Prostate gland (tissue), 2 donors: ENCODE measurements at regions not wholly inside any gene's neighbourhood (a gene's known extent, or its start where the extent isn't known, plus 50 kb on each side); places are given as distances from the start of the nearest gene placed in this dataset.

Experiments used
- CTCF ChIP-seq, 4 experiments: fragments of 200-600 bp in 2 of 4; fragments of 450-650 bp in 2 of 4; sonication (generic) in 2 of 4; IDR thresholded peaks; 1 replicate in 3 of 4; 2 replicates in 1 of 4; pipeline ENCODE4 v1.5.1; 2016 to 2019; ENCODE audit warnings: antibody characterized with exemption in 4 of 4, mild to moderate bottlenecking in 2 of 4, moderate library complexity in 2 of 4
- POLR2A ChIP-seq: fragments of 450-650 bp; IDR thresholded peaks from one replicate; pipeline ENCODE4 v1.6.1; 2016; ENCODE audit warnings: antibody characterized with exemption, mild to moderate bottlenecking

GRCh38 chr12:45648070-45648469 is 81.4 kb upstream of the ARID2 start:
- TF ChIP-seq CTCF (IDR thresholded peaks at IDR 0.05) (no peak), POLR2A (no peak)
